ENCODE measurements at regions not wholly inside any gene's neighbourhood (a gene's known extent, or its start where the extent isn't known, plus 50 kb on each side); places are given as distances from the start of the nearest gene placed in this dataset.

GRCh38 chr12:130263025-130263424 lies 74.7 kb upstream of the PIWIL1 start:
- no peak for DNase-seq

GRCh38 chr12:130263996-130264395 lies 73.7 kb upstream of the PIWIL1 start:
- no peak for DNase-seq

GRCh38 chr12:130266751-130267150 lies 70.9 kb upstream of the PIWIL1 start:
- no peak for DNase-seq

- no peak for DNase-seq
These were observed 57.5 kb upstream of the PIWIL1 start for GRCh38 chr12:130280231-130280630.

GRCh38 chr12:130280742-130281141 lies 56.9 kb upstream of the PIWIL1 start:
- DNase-seq: no peak

- DNase-seq: peak; percentile 3
These were observed 56.4 kb upstream of the PIWIL1 start for GRCh38 chr12:130281153-130281799.

- DNase-seq: no peak
These were observed 51.6 kb upstream of the PIWIL1 start for GRCh38 chr12:130286041-130286440.

- no peak for DNase-seq
These were observed 50.8 kb upstream of the PIWIL1 start for GRCh38 chr12:130286741-130287440.
